DOHH2 (cell line): ENCODE measurements at regions not wholly inside any gene's neighbourhood (a gene's known extent, or its start where the extent isn't known, plus 50 kb on each side); places are given as distances from the start of the nearest gene placed in this dataset.

Experiments
- H3F3A ChIP-seq: fragments of 200-600 bp; sonication (generic), shearing (Covaris generic); 2 replicates; pipeline ENCODE4 v1.6.0; 2016; ENCODE audit warnings: antibody characterized with exemption, mild to moderate bottlenecking; ENCODE audit not compliant: control insufficient read depth, insufficient read depth
- H3K27ac ChIP-seq: fragments of 200-600 bp; sonication (generic); 2 replicates; pipeline ENCODE4 v1.5.1; 2014; ENCODE audit warnings: low read depth, mild to moderate bottlenecking, low read length, moderate library complexity
- H3K27me3 ChIP-seq: fragments of 200-600 bp; sonication (generic); 2 replicates; pipeline ENCODE4 v1.6.1; 2014; ENCODE audit warnings: mild to moderate bottlenecking, low read length, mixed read lengths; ENCODE audit not compliant: control insufficient read depth
- H3K36me3 ChIP-seq: fragments of 200-600 bp; sonication (generic); 2 replicates; pipeline ENCODE4 v1.6.1; 2014; ENCODE audit warnings: mild to moderate bottlenecking, low read length, moderate library complexity, mixed read lengths; ENCODE audit not compliant: control insufficient read depth
- H3K4me1 ChIP-seq: fragments of 200-600 bp; sonication (generic); 2 replicates; pipeline ENCODE4 v1.6.1; 2014; ENCODE audit warnings: mild to moderate bottlenecking, low read length, mixed read lengths; ENCODE audit not compliant: control insufficient read depth
- H3K4me2 ChIP-seq: fragments of 200-600 bp; sonication (generic); 2 replicates; pipeline ENCODE4 v1.6.0; 2014; ENCODE audit warnings: mild to moderate bottlenecking, low read length, moderate library complexity
- H3K4me3 ChIP-seq: fragments of 200-600 bp; sonication (generic); 2 replicates; pipeline ENCODE4 v1.5.1; 2014; ENCODE audit warnings: mild to moderate bottlenecking, low read length, mixed read lengths
- H3K79me2 ChIP-seq: fragments of 200-600 bp; sonication (generic); 2 replicates; pipeline ENCODE4 v1.6.1; 2014; ENCODE audit warnings: mild to moderate bottlenecking, low read length, mixed read lengths; ENCODE audit not compliant: control insufficient read depth
- H3K9me2 ChIP-seq: fragments of 200-600 bp; sonication (generic); replicated peaks from 2 replicates; pipeline ENCODE4 v1.6.1; 2014; ENCODE audit warnings: mild to moderate bottlenecking, low read length, mixed read lengths; ENCODE audit not compliant: control insufficient read depth
- H3K9me3 ChIP-seq: fragments of 200-600 bp; sonication (generic); 2 replicates; pipeline ENCODE4 v1.6.1; 2014; ENCODE audit warnings: antibody characterized with exemption, low read length, mixed read lengths; ENCODE audit not compliant: control insufficient read depth, insufficient read depth
- H4K20me1 ChIP-seq: fragments of 200-600 bp; sonication (generic); 2 replicates; pipeline ENCODE4 v1.6.0; 2014; ENCODE audit warnings: low read depth, mild to moderate bottlenecking, antibody characterized with exemption, low read length, moderate library complexity; ENCODE audit not compliant: control insufficient read depth, insufficient read depth
- EZH2phosphoT487 ChIP-seq: fragments of 200-600 bp; sonication (generic); IDR thresholded peaks from 2 replicates; pipeline ENCODE4 v1.6.1; 2017; ENCODE audit warnings: borderline replicate concordance, mild to moderate bottlenecking, antibody characterized with exemption, low read length, moderate library complexity, mixed read lengths
- TF ChIP-seq, protein P1 (sequence below): fragments of 200-600 bp; sonication (generic); IDR thresholded peaks from one replicate; pipeline ENCODE4 v1.5.1; 2014; ENCODE audit warnings: antibody characterized with exemption, mild to moderate bottlenecking, low read depth, low read length; ENCODE audit not compliant: poor library complexity, severe bottlenecking

- Histone ChIP-seq H4K20me1 (no peaks in the 10 kb centered on the region), H3K4me2 (no peak overlapping the region), H3K4me3 (no peak overlapping the region), H3F3A (no peaks in the 10 kb centered on the region), H3K9me3 (no peaks in the 10 kb centered on the region), H3K9me2 (no peaks in the 10 kb centered on the region), H3K27ac (no peak overlapping the region), H3K36me3 (no peaks in the 10 kb centered on the region), H3K4me1 (peaks cover 3% of the 10 kb centered on the region; the same call in 1 of the 2 replicates), H3K27me3 (no peaks in the 10 kb centered on the region), H3K79me2 (no peaks in the 10 kb centered on the region)
- TF ChIP-seq, protein P1, sequence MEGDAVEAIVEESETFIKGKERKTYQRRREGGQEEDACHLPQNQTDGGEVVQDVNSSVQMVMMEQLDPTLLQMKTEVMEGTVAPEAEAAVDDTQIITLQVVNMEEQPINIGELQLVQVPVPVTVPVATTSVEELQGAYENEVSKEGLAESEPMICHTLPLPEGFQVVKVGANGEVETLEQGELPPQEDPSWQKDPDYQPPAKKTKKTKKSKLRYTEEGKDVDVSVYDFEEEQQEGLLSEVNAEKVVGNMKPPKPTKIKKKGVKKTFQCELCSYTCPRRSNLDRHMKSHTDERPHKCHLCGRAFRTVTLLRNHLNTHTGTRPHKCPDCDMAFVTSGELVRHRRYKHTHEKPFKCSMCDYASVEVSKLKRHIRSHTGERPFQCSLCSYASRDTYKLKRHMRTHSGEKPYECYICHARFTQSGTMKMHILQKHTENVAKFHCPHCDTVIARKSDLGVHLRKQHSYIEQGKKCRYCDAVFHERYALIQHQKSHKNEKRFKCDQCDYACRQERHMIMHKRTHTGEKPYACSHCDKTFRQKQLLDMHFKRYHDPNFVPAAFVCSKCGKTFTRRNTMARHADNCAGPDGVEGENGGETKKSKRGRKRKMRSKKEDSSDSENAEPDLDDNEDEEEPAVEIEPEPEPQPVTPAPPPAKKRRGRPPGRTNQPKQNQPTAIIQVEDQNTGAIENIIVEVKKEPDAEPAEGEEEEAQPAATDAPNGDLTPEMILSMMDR, result no peak
- no peak for TF ChIP-seq EZH2phosphoT487
These were observed 86.0 kb upstream of the SLC38A2 start for GRCh38 chr12:46458500-46459102.

- Histone ChIP-seq H3F3A (no peaks in the 10 kb centered on the region), H4K20me1 (no peaks in the 10 kb centered on the region), H3K27ac (no peak overlapping the region), H3K36me3 (no peaks in the 10 kb centered on the region), H3K9me3 (no peaks in the 10 kb centered on the region), H3K79me2 (no peaks in the 10 kb centered on the region), H3K4me3 (no peak overlapping the region), H3K4me2 (no peak overlapping the region), H3K9me2 (no peaks in the 10 kb centered on the region), H3K4me1 (peaks cover 3% of the 10 kb centered on the region; the same call in 1 of the 2 replicates), H3K27me3 (no peaks in the 10 kb centered on the region)
- no peak for TF ChIP-seq EZH2phosphoT487
- TF ChIP-seq, protein P1, result no peak
These were observed 85.4 kb upstream of the SLC38A2 start for GRCh38 chr12:46457958-46458357.

DNA sequence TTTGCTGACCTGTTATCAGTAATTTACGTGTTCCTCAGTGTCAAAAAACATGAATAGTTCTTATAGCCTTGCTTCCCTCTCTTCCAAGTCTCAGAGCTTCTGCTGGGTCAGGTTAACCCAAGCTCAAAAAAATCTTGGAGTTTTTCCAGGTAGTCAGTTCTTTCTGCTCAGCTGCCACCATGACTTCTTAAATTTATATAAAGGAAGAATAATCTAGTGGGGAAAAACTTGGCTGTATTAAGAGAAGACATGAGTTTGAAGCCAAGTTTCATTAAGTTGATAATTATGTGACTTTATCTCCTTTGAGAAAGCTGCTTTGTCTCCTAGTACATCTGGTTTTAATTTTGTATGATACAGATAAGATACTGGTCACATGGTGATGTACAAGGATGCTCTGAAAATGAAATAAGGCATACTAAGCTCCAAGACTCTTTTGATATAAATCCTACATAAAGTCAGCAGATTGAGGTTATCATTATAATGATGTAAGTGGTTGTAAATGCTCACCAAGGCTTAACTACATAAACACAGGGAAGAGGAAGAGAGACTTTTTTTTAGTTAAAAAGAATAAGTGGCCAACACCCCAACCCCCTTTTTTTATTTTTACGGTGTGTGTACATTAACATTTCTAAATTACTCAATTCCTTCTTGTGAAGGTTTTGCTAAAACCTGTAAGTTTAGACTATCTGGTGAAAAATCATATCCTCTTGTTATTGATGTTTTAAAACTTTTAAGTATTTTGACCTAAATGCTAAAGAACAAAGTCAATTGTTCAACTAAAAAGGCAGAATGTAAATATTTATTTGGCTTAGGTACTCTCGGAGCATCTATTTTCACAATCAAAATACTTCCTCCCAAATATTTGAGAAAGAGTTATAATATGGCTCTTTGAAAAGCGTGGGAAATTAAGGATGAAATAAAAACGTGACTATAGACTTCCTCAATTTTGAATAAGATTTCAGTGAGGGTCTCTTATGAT, 84.1 kb upstream of the SLC38A2 start:
- Histone ChIP-seq H3K79me2 (no peaks in the 10 kb centered on the region), H3K4me2 (no peak overlapping the region), H4K20me1 (no peaks in the 10 kb centered on the region), H3K9me3 (no peaks in the 10 kb centered on the region), H3K27me3 (no peaks in the 10 kb centered on the region; the same call in 1 of the 2 replicates), H3K4me1 (peaks cover 3% of the 10 kb centered on the region; the same call in 1 of the 2 replicates), H3F3A (no peaks in the 10 kb centered on the region), H3K4me3 (no peak overlapping the region), H3K9me2 (no peaks in the 10 kb centered on the region), H3K27ac (no peak overlapping the region), H3K36me3 (no peaks in the 10 kb centered on the region)
- TF ChIP-seq EZH2phosphoT487, result no peak
- TF ChIP-seq, protein P1, result no peak
